Nephron (organoid): ENCODE measurements at regions not wholly inside any gene's neighbourhood (a gene's known extent, or its start where the extent isn't known, plus 50 kb on each side); places are given as distances from the start of the nearest gene placed in this dataset.
"Not testable (repeated sequence)": the region's sequence is repeated elsewhere in the genome, so short reads cannot be mapped to it uniquely, and the experiment has no call there.

Experiments used
- H3K27ac Mint-ChIP-seq, 3 experiments: 2 replicates each; pipeline ENCODE4 v1.8.0; 2020; ENCODE audit warnings: mixed read lengths in 3 of 3, mild to moderate bottlenecking in 2 of 3, moderate library complexity in 1 of 3
- H3K27me3 Mint-ChIP-seq: 2 replicates; pipeline ENCODE4 v1.8.0; 2021; ENCODE audit warnings: low read depth, mild to moderate bottlenecking, moderate library complexity, mixed read lengths
- H3K36me3 Mint-ChIP-seq: 2 replicates; pipeline ENCODE4 v1.8.0; 2020; ENCODE audit warnings: low read depth, mixed read lengths
- H3K4me1 Mint-ChIP-seq: 2 replicates; pipeline ENCODE4 v1.8.0; 2020; ENCODE audit warnings: mixed read lengths
- H3K4me3 Mint-ChIP-seq, 3 experiments: 2 replicates each; pipeline ENCODE4 v1.8.0; 2020; ENCODE audit warnings: mild to moderate bottlenecking in 3 of 3, mixed read lengths in 3 of 3, moderate library complexity in 2 of 3
- H3K9me3 Mint-ChIP-seq: 2 replicates; pipeline ENCODE4 v1.8.0; 2020; ENCODE audit warnings: mixed read lengths
- TF ChIP-seq, protein P1 (sequence below), 3 experiments: fragments of 200-600 bp; sonication (generic); IDR thresholded peaks; one replicate each; pipeline ENCODE4 v1.5.0; 2021; ENCODE audit warnings: antibody characterized with exemption in 3 of 3; ENCODE audit not compliant: unreplicated experiment in 3 of 3

DNA sequence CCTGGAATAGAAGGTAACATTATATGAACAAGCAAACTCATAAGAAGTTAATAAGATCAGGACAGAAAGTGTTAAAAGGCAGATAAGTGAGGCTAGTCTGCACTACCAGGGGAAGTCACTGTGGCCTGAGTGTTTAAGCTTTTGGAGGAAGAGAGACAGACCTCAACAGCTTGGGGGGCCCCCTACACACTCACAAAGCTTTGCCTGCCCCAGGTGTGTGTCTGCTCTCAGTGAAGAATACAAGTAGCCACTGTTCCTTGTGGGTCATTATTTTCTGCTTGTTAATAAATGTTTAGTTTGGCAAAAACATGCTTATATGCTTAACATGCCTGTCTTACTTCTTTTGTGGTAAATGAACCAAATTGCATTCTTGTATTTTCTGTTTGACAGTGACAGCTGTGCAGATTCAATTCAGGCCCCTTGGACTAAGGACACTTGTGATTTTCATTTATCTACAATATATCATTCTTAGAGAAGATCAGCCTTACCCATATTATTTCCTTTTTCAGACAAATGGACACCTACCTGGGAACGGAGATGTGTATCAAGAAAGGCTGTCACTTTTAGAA, 50.7 kb upstream of the C12orf71 start:
- no peak overlapping the region for H3K4me3 Mint-ChIP-seq
- peak overlapping the region in 2 of 3 experiments; percentile 27 to 44 for H3K27ac Mint-ChIP-seq

DNA sequence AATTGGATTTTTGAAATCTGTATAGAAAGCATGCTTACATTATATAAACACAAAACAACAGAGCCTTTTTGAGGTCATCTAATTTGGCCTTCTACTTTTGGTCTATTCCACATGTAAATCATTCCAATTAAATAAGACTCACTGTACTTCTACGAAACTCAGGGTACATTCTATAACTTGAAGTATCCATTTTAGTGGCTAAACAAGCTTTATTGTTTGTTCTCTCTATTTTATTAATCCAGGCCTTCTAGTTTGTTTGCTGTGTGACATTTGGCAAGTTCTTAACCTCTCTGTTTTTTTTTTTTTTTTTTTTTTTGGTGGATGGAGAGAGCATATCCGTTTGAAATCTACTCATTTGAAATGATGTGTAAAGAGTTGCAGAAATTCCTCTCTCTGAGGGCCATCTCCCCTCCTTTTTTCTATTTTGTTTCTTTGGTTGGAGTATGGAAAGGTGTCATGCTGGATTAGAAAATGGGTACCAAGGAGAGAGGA, 58.1 kb upstream of the C12orf71 start:
- H3K4me3 Mint-ChIP-seq: no peak overlapping the region
- H3K27me3 Mint-ChIP-seq: no peaks in the 10 kb centered on the region
- H3K36me3 Mint-ChIP-seq: no peaks in the 10 kb centered on the region
- TF ChIP-seq, protein P1, sequence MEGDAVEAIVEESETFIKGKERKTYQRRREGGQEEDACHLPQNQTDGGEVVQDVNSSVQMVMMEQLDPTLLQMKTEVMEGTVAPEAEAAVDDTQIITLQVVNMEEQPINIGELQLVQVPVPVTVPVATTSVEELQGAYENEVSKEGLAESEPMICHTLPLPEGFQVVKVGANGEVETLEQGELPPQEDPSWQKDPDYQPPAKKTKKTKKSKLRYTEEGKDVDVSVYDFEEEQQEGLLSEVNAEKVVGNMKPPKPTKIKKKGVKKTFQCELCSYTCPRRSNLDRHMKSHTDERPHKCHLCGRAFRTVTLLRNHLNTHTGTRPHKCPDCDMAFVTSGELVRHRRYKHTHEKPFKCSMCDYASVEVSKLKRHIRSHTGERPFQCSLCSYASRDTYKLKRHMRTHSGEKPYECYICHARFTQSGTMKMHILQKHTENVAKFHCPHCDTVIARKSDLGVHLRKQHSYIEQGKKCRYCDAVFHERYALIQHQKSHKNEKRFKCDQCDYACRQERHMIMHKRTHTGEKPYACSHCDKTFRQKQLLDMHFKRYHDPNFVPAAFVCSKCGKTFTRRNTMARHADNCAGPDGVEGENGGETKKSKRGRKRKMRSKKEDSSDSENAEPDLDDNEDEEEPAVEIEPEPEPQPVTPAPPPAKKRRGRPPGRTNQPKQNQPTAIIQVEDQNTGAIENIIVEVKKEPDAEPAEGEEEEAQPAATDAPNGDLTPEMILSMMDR (IDR thresholded peaks at IDR 0.05; ENCODE audit: unreplicated experiment in 3 of 3): no peak
- no peaks in the 10 kb centered on the region for H3K4me1 Mint-ChIP-seq
- peaks cover 5% of the 10 kb centered on the region for H3K9me3 Mint-ChIP-seq
- H3K27ac Mint-ChIP-seq: no peak overlapping the region

More for the DNA sequence above, 50.7 kb upstream of the C12orf71 start:
- H3K27me3 Mint-ChIP-seq: no peaks in the 10 kb centered on the region
- H3K36me3 Mint-ChIP-seq: no peaks in the 10 kb centered on the region
- peaks cover 4% of the 10 kb centered on the region for H3K9me3 Mint-ChIP-seq
- H3K4me1 Mint-ChIP-seq: peaks cover 11% of the 10 kb centered on the region
- TF ChIP-seq, protein P1 (IDR thresholded peaks at IDR 0.05; ENCODE audit: unreplicated experiment in 3 of 3): no peak

DNA sequence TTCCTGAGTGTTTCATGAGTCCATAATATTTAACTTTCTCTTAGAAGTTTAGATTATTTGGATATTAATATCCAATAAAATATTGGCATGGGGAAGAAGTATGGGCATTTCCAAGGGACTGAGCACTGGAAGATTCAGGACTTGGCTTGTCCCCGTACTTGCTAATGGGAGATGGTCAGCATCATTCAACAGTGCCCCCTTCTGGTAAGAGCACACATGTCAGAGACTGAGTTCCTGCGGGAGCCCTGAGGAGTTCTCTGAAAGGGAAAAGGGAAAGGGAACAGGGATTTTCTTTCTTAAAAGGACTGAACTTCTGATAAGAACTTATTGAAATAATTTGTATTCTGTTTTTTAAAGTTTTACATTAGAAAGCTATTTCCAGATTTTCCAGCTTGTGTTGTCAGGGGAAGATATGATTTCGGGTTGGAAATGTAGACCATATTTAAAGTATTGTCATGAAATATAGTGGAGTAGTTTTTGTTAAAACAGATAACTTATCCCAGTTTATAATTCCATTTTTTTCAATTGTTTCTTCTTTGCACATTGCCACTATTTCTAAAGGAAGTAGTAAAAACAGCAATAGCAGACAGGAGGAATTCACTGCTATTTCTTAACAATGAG, 59.8 kb upstream of the C12orf71 start:
- no peak overlapping the region for H3K4me3 Mint-ChIP-seq
- H3K4me1 Mint-ChIP-seq: no peaks in the 10 kb centered on the region
- H3K36me3 Mint-ChIP-seq: no peaks in the 10 kb centered on the region
- H3K27ac Mint-ChIP-seq: no peak overlapping the region
- TF ChIP-seq, protein P1 (IDR thresholded peaks at IDR 0.05; ENCODE audit: unreplicated experiment in 3 of 3): peak; percentile 65 to 78 (median 78)
- H3K9me3 Mint-ChIP-seq: peaks cover 3% of the 10 kb centered on the region
- H3K27me3 Mint-ChIP-seq: no peaks in the 10 kb centered on the region

DNA sequence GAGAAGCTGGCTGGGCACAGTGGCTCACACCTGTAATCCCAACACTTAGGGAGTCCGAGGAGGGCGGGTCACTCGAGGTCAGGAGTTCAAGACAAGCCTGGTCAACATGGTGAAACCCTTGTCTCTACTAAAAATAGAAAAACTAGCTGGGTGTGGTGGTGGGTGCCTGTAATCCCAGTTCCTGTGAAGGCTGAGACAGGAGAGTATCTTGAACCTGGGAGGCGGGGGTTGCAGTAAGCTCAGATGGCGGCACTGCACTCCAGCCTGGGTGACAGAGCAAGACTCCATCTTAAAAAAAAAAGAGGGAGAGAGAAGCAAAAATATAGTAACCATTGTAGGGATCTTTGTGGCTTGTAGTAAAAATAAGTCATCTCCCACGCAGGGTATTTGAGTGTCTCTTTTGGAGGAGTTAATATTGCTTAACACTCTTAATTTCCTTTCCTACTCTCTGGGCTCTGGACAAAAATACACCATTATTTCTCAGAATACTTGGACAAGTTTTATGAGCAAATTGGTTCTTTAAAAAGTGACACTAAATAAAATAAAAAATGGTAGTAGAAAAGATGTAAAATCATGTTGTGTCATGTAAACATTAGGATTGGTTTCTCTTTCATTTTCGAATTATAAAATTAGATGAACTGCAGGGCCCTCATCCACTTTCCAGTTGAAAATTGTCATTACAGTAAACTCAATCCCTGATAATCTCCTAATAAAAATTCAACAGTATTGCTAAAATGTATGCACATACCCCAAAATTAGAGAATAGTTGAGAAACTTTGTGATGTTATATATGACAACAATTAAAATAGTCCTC, 61.1 kb upstream of the C12orf71 start:
- TF ChIP-seq, protein P1 (IDR thresholded peaks at IDR 0.05; ENCODE audit: unreplicated experiment in 3 of 3): no peak
- Mint-ChIP-seq H3K36me3 (no peaks in the 10 kb centered on the region), H3K27me3 (no peaks in the 10 kb centered on the region), H3K4me1 (no peaks in the 10 kb centered on the region), H3K4me3 (no peak overlapping the region), H3K27ac (no peak overlapping the region), H3K9me3 (no peaks in the 10 kb centered on the region)

DNA sequence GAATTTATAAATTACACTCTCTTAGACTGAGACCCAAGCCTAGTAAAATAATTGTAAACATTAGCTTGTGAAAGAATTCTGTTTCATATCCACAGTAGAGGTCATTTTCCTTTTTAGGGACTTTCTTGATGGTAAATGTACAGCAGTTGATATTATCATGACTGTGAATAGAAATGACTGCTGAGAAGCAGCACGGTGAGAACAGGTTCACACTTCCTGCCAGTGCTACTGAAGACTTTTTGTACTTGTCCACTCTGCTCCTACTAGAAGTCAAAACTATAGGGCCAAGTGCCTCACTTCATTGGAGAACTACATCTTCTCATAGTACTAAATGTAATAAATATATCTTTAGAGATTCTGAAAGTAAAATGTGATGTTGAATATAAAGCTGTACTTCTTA, 63.3 kb upstream of the C12orf71 start:
- H3K36me3 Mint-ChIP-seq, H3K4me1 Mint-ChIP-seq, H3K27ac Mint-ChIP-seq, H3K27me3 Mint-ChIP-seq, H3K9me3 Mint-ChIP-seq, H3K4me3 Mint-ChIP-seq: not testable (repeated sequence)

DNA sequence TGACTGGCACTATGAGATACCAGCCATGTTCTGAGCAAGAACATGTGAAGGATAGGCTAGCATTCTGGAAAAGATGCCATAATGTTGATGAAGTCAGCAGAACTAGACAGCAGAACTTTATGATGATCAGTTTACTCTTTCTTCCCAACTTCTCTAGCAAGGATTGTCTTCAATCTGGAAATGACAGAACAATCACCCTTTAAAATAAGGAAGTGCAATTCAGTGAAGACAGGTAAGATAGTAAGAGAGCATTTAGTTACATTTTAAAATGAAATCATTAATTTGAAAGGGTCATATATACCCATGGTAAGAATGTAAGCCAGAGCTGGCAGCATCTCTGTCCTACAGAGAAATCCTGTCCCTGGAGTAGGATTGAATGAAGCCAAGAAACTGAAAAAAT, 66.0 kb upstream of the C12orf71 start:
- no peaks in the 10 kb centered on the region for H3K9me3 Mint-ChIP-seq
- TF ChIP-seq, protein P1 (IDR thresholded peaks at IDR 0.05; ENCODE audit: unreplicated experiment in 3 of 3): no peak
- H3K27ac Mint-ChIP-seq: no peak overlapping the region

More for the DNA sequence above, 66.0 kb upstream of the C12orf71 start:
- no peak overlapping the region for H3K4me3 Mint-ChIP-seq
- no peaks in the 10 kb centered on the region for H3K36me3 Mint-ChIP-seq
- no peaks in the 10 kb centered on the region for H3K4me1 Mint-ChIP-seq
- H3K27me3 Mint-ChIP-seq: no peaks in the 10 kb centered on the region
